ENCODE measurements at regions not wholly inside any gene's neighbourhood (a gene's known extent, or its start where the extent isn't known, plus 50 kb on each side); places are given as distances from the start of the nearest gene placed in this dataset.

DNA sequence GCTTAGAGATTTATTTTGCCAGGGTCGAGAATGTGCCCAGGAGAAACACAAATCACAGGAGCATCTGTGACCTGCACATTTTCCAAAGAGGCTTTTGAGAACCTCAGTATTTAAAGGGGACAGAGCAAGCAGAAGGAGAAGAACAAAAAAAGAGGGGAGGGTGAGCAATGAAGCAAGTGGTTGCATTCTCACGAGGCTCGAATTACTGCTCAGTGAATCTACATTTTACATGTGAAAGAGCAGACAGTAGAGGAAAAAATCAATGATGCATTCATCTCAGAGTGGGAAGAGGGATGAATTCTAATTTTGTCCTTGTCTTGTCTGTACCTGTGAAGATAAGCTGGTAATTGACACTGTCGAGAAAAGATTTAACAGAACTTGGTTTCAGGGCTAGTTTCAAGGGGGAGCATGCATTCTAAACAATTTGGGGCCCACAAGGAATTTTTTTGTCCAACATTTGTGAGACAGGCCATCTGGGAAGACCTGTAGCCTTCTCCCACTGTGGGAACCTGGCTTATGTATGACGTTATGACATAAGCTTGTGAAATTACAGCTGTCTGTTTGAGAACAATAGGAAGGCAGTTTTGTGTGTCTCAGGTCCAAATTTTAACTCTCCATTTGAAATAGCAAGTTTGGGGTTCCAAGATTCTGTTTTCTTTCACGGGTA, 855.1 kb downstream of the SLITRK5 start:
- intact Hi-C loops (cut with DNase I, micrococcal nuclease), result no loop called here
- no peaks in the 10 kb centered on the region for H3K36me3 ChIP-seq (ENCODE audit: low read depth)
- ATAC-seq, result no peak
- H3K4me1 ChIP-seq (ENCODE audit: low read depth), result no peaks in the 10 kb centered on the region
- TF ChIP-seq, protein P1, sequence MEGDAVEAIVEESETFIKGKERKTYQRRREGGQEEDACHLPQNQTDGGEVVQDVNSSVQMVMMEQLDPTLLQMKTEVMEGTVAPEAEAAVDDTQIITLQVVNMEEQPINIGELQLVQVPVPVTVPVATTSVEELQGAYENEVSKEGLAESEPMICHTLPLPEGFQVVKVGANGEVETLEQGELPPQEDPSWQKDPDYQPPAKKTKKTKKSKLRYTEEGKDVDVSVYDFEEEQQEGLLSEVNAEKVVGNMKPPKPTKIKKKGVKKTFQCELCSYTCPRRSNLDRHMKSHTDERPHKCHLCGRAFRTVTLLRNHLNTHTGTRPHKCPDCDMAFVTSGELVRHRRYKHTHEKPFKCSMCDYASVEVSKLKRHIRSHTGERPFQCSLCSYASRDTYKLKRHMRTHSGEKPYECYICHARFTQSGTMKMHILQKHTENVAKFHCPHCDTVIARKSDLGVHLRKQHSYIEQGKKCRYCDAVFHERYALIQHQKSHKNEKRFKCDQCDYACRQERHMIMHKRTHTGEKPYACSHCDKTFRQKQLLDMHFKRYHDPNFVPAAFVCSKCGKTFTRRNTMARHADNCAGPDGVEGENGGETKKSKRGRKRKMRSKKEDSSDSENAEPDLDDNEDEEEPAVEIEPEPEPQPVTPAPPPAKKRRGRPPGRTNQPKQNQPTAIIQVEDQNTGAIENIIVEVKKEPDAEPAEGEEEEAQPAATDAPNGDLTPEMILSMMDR (IDR thresholded peaks at IDR 0.05), result no peak
- H3K4me3 ChIP-seq, result no peak overlapping the region
- H3K9me3 ChIP-seq, result no peaks in the 10 kb centered on the region
- no peak for DNase-seq

DNA sequence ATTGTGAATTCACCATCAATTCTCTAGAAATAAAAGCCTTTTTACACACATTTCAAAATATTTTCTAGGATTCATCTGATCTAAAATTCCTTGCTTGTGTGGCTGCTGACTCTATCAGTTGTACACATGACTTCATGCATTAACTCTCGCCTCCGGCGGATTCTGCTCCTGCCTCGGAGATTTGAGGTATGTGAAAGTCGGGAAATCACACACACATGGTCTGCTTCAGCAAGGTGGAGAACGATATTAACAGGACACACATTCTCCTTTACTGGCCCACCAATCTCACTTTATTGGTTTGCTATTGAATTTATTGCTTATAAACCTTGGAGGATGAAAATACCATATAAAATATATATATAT, 855.7 kb downstream of the SLITRK5 start:
- intact Hi-C loops (cut with DNase I, micrococcal nuclease), result no loop called here

DNA sequence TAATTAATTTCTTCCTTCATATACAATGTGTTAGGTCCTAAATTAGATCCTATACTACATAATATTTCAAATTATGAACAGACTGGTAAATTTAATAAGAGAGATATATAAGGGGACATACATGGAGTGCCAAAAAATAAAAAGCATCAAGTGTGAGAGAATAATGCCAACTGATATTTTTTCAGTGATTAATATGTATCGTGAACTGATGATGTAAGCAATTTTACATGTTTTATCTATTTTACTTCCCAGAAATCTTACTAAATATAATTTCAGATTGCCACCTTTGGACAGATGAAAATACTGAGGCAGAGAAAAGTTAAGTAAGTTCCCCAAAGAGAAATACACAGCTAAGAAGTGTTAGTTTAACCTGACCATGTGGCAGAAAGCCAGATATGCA, 870.8 kb downstream of the SLITRK5 start:
- no peak for DNase-seq
- Histone ChIP-seq H3K4me3 (no peak overlapping the region), H3K9me3 (no peaks in the 10 kb centered on the region), H3K4me1 (ENCODE audit: low read depth) (no peaks in the 10 kb centered on the region), H3K36me3 (ENCODE audit: low read depth) (no peaks in the 10 kb centered on the region)
- intact Hi-C loops (cut with DNase I, micrococcal nuclease), result no loop called here
- TF ChIP-seq, protein P1 (IDR thresholded peaks at IDR 0.05), result no peak
- ATAC-seq, result no peak

More for the DNA sequence above, 855.7 kb downstream of the SLITRK5 start:
- TF ChIP-seq, protein P1 (IDR thresholded peaks at IDR 0.05), result no peak
- Histone ChIP-seq H3K9me3 (no peaks in the 10 kb centered on the region), H3K4me1 (ENCODE audit: low read depth) (no peaks in the 10 kb centered on the region), H3K4me3 (no peak overlapping the region), H3K36me3 (ENCODE audit: low read depth) (no peaks in the 10 kb centered on the region)
- DNase-seq, result no peak
- ATAC-seq, result no peak

DNA sequence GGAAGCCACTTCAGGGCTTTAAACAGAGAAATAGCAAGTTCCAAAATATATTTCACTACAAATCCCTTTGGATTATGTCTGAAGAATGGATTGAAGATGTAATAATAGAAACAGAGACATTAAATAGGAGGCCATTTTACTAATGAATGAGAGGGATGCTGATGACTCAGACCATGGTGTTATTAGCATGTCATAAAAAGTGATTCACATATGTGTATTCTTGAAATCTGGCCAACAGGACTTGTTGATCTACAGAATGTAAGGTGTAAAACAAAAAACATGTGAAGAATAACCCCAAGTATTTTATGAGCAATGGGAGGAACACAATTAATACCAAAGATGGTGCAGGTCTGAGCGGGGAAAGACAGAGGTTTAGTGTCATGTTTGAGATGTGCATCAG, 873.7 kb downstream of the SLITRK5 start:
- ATAC-seq, result no peak
- no peak for DNase-seq
- no peaks in the 10 kb centered on the region for H3K36me3 ChIP-seq (ENCODE audit: low read depth)
- intact Hi-C loops (cut with DNase I, micrococcal nuclease), result no loop called here
- H3K9me3 ChIP-seq, result no peaks in the 10 kb centered on the region
- H3K4me1 ChIP-seq (ENCODE audit: low read depth), result no peaks in the 10 kb centered on the region
- TF ChIP-seq, protein P1 (IDR thresholded peaks at IDR 0.05), result no peak
- no peak overlapping the region for H3K4me3 ChIP-seq

DNA sequence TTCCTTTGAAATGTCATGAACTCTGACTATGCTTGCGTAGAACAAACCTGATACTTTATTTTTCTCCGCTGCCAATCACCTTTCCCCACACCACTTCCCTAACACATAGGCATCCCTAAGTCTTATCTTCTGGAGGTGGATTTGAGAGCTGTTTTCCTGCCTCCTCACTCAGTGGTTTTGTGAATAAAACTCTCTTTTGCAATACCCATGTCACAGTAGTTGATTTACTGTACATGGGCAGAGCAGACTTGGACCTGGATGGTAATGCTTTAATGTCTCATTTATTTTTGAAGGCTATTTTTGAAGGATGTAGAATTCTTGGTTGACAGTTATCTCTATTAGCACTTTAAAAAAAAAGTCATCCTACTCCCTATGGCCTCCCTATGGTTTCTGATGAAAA, 881.8 kb downstream of the SLITRK5 start:
- H3K9me3 ChIP-seq, result no peaks in the 10 kb centered on the region
- no peaks in the 10 kb centered on the region for H3K4me1 ChIP-seq (ENCODE audit: low read depth)
- DNase-seq, result no peak
- no peak for ATAC-seq
- no peak overlapping the region for H3K4me3 ChIP-seq
- intact Hi-C loops (cut with DNase I, micrococcal nuclease), result no loop called here
- H3K36me3 ChIP-seq (ENCODE audit: low read depth), result no peaks in the 10 kb centered on the region
- TF ChIP-seq, protein P1 (IDR thresholded peaks at IDR 0.05), result no peak

DNA sequence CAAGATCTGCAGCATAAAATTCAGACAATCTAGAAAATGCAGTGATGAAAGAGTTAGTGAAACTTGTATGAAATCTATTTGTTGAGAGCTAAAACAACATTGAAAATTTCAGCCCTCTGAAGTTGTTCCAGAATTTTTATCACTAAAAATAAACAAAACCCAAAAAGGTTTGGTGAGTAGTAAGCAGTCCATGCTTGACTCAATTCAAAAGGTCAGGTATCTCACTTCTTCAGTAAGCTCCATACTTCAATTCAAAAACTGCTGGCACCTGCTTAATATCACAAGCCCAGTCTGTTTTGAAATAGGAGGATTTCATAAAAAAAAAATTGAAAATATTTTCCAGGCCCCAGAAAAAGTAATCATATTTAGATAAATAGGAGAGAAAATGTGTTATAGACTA, 894.4 kb downstream of the SLITRK5 start:
- Histone ChIP-seq H3K36me3 (ENCODE audit: low read depth) (no peaks in the 10 kb centered on the region), H3K4me1 (ENCODE audit: low read depth) (no peaks in the 10 kb centered on the region), H3K4me3 (no peak overlapping the region), H3K9me3 (no peaks in the 10 kb centered on the region)
- TF ChIP-seq, protein P1 (IDR thresholded peaks at IDR 0.05), result no peak
- ATAC-seq (no peak), DNase-seq (no peak)
- intact Hi-C loops (cut with DNase I, micrococcal nuclease), result no loop called here
